Adrenal gland (tissue), 9 donors: ENCODE measurements at regions not wholly inside any gene's neighbourhood (a gene's known extent, or its start where the extent isn't known, plus 50 kb on each side); places are given as distances from the start of the nearest gene placed in this dataset.

Experiments used
- DNase-seq, 7 donors: peaks; one replicate each; pipeline ENCODE4 v3.0.0-alpha.2; 2019 to 2020
- H3K27ac ChIP-seq, 5 donors: fragments of 200-600 bp; sonication (generic) in 4 of 5; 1 replicate in 3 of 5; 2 replicates in 2 of 5; pipeline versions ENCODE4 v1.5.1 to v1.8.0; 2016 to 2020; ENCODE audit warnings: mild to moderate bottlenecking in 1 of 5
- H3K27me3 ChIP-seq: fragments of 200-600 bp; 2 replicates; pipeline ENCODE4 v1.8.0; 2021
- H3K36me3 ChIP-seq, 2 donors: fragments of 200-600 bp; replicated peaks in 1 of 2; 1 replicate in 1 of 2; 2 replicates in 1 of 2; pipeline versions ENCODE4 v1.5.1 to v1.8.0; 2018 to 2022
- H3K4me1 ChIP-seq, 2 donors: fragments of 200-600 bp; replicated peaks in 1 of 2; 1 replicate in 1 of 2; 2 replicates in 1 of 2; pipeline versions ENCODE4 v1.5.1 to v1.8.0; 2018 to 2021
- H3K4me3 ChIP-seq, 4 donors: fragments of 200-600 bp; sonication (generic) in 3 of 4; one replicate each; pipeline ENCODE4 v1.5.1; 2016 to 2018
- H3K9me3 ChIP-seq, 3 donors: fragments of 200-600 bp; sonication (generic) in 1 of 3; replicated peaks in 1 of 3; 1 replicate in 2 of 3; 2 replicates in 1 of 3; pipeline versions ENCODE4 v1.5.1 to v1.8.0; 2016 to 2021
- POLR2A ChIP-seq, 2 donors: fragments of 450-650 bp; IDR thresholded peaks; one replicate each; pipeline ENCODE4 v1.6.1; 2017; ENCODE audit warnings: antibody characterized with exemption in 2 of 2, mild to moderate bottlenecking in 2 of 2, moderate library complexity in 1 of 2
- WGBS, 4 donors: extraction: QIAGEN DNeasy Blood & Tissue Kit in 2 of 4; methylation state at CpG; one replicate each; pipeline versions ENCODE4 v1.1.5 to v1.1.7; 2013 to 2017; 5-methylcytosine and 5-hydroxymethylcytosine counted together
- intact Hi-C, 2 donors: fragments of 100-400 bp; cut with DNase I; formaldehyde crosslinking; loops; one replicate each; pipeline versions ENCODE4 v1.14.1 to v1.15.0; 2022 to 2023
- TF ChIP-seq, protein P1 (sequence below), 6 experiments: fragments of 450-650 bp in 4 of 6; fragments of 200-600 bp in 2 of 6; sonication (generic) in 1 of 6; IDR thresholded peaks; 1 replicate in 5 of 6; 2 replicates in 1 of 6; pipeline versions ENCODE4 v1.5.1 to v1.8.0; 2016 to 2021; ENCODE audit warnings: antibody characterized with exemption in 6 of 6, mild to moderate bottlenecking in 2 of 6, moderate library complexity in 1 of 6
- donor health status: healthy with polysubstance abuse.
- donor health status: Bipolar disorder and iron deficiency.
- donor health status: DM: yes; HTN: yes; CAD: no.
- donor health status: DM: no; HTN: no; CAD: no.
- donor health status: DM: no; HTN: no; CAD: no.

DNA sequence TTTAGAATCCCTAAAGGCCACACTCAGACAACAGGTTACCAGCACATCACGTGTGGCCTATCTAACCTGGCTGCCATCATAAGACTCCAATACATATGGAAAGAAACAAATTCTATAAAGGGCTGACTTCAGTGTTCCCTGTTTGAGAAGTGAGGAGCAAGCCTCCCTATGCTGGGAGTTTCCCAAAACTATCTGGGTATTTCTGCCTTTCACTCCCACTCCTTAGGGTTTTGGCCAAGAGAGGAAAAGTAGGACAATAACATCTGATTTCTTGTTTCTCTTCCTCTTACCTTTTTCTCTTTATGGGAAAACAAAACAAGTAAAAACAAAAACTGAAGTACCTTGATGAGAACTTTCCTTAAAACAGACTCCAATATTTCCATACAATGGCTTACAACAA, 121.5 kb upstream of the COL8A1 start:
- no peak overlapping the region for H3K4me3 ChIP-seq
- intact Hi-C loops = no loop called here
- no peak overlapping the region for H3K27ac ChIP-seq
- WGBS, 4 donors = 69 to 88% (median 83%) methylated on average over 1 of the region's 1 CpG
- no peaks in the 10 kb centered on the region for H3K9me3 ChIP-seq
- no peak for DNase-seq
- H3K36me3 ChIP-seq = no peaks in the 10 kb centered on the region
- no peaks in the 10 kb centered on the region for H3K27me3 ChIP-seq
- no peak for TF ChIP-seq POLR2A (IDR thresholded peaks at IDR 0.05)
- TF ChIP-seq, protein P1, sequence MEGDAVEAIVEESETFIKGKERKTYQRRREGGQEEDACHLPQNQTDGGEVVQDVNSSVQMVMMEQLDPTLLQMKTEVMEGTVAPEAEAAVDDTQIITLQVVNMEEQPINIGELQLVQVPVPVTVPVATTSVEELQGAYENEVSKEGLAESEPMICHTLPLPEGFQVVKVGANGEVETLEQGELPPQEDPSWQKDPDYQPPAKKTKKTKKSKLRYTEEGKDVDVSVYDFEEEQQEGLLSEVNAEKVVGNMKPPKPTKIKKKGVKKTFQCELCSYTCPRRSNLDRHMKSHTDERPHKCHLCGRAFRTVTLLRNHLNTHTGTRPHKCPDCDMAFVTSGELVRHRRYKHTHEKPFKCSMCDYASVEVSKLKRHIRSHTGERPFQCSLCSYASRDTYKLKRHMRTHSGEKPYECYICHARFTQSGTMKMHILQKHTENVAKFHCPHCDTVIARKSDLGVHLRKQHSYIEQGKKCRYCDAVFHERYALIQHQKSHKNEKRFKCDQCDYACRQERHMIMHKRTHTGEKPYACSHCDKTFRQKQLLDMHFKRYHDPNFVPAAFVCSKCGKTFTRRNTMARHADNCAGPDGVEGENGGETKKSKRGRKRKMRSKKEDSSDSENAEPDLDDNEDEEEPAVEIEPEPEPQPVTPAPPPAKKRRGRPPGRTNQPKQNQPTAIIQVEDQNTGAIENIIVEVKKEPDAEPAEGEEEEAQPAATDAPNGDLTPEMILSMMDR (IDR thresholded peaks at IDR 0.05) = no peak
- H3K4me1 ChIP-seq = no peaks in the 10 kb centered on the region

DNA sequence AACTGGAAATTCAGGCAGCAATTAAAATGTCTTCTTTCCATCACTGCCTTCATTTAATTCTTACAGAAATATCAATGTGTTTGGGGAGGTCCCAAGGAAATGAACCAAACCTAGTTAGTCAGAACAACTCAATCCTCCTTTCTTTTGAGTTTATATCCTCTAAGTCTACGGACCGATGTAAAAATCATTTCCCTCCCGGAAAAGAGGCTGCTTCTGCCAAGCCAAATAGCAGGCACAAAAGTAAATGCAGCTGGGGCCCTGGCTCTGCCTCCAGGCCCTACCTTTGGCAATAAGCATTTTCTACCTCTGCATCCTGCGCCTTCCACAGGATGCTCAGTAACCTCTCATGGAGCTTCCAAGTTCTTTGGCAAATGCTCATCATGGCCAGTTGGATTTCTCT, 122.5 kb upstream of the COL8A1 start:
- no peak overlapping the region for H3K27ac ChIP-seq
- H3K9me3 ChIP-seq = no peaks in the 10 kb centered on the region
- no peak for DNase-seq
- H3K4me1 ChIP-seq = no peaks in the 10 kb centered on the region
- no peak overlapping the region for H3K4me3 ChIP-seq
- H3K27me3 ChIP-seq = no peaks in the 10 kb centered on the region
- intact Hi-C loops = no loop called here
- no peak for TF ChIP-seq POLR2A (IDR thresholded peaks at IDR 0.05)
- TF ChIP-seq, protein P1 (IDR thresholded peaks at IDR 0.05) = no peak
- WGBS, 4 donors = 63 to 90% (median 85%) methylated on average over 4 of the region's 4 CpGs
- H3K36me3 ChIP-seq = no peaks in the 10 kb centered on the region

DNA sequence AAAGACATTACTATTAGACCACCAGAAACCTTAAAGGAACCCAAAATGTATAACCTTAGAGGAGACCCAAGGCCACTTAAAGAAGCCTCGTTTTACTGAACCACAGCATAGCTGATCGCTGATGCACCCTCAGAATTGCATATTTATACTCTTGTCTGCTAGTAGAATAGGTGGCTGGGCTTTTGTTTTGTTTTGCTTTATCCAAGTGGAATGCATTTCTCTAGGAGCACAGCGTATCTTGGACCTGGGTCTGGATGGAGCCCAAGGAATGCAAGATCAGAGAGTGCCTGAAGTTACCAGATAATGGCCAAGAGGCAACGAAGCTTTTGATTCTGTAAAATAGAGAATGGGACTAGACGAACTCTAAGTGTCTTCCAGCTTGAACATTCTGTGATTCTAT, 129.2 kb upstream of the COL8A1 start:
- no peak for DNase-seq
- intact Hi-C loops = loop anchor here in 1 of 2 donors (10.0 kb wide), 1 partner anchor 176 kb away; no protein-coding TSS in a partner anchor

DNA sequence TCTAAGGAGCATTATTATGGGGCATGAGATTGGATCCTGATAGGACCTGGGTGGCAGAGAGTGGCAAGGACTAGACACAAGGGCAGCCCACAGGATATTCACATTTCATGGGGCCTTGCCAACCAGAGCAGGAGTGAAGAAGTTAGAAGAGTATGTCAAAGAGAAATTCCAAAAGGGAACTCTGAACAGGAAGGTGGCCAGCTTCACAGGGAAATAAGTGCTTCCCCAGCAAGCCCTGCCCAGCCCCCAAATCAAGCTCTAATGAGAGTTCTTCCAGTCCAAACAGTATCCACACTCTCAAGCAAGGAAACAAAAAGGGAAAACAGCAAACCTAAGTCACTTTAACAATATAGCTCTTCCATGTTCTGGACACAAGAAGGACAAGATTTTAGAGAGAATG, 130.2 kb upstream of the COL8A1 start:
- Histone ChIP-seq H3K27me3 (no peaks in the 10 kb centered on the region), H3K9me3 (no peaks in the 10 kb centered on the region), H3K27ac (no peak overlapping the region), H3K4me3 (no peak overlapping the region), H3K4me1 (no peaks in the 10 kb centered on the region), H3K36me3 (no peaks in the 10 kb centered on the region)
- intact Hi-C loops = loop anchor here in 1 of 2 donors (10.0 kb wide), 1 partner anchor 177 kb away; no protein-coding TSS in a partner anchor
- no peak for DNase-seq
- TF ChIP-seq, protein P1 (IDR thresholded peaks at IDR 0.05) = no peak
- TF ChIP-seq POLR2A (IDR thresholded peaks at IDR 0.05) = no peak

More for the DNA sequence above, 129.2 kb upstream of the COL8A1 start:
- Histone ChIP-seq H3K4me3 (no peak overlapping the region), H3K4me1 (no peaks in the 10 kb centered on the region), H3K27me3 (no peaks in the 10 kb centered on the region), H3K36me3 (no peaks in the 10 kb centered on the region), H3K9me3 (no peaks in the 10 kb centered on the region), H3K27ac (no peak overlapping the region)
- TF ChIP-seq POLR2A (IDR thresholded peaks at IDR 0.05) = no peak
- TF ChIP-seq, protein P1 (IDR thresholded peaks at IDR 0.05) = no peak
- WGBS, 4 donors = 69 to 73% (median 71%) methylated on average over 5 of the region's 5 CpGs
